Vagina (tissue), 2 donors: ENCODE measurements at regions not wholly inside any gene's neighbourhood (a gene's known extent, or its start where the extent isn't known, plus 50 kb on each side); places are given as distances from the start of the nearest gene placed in this dataset.

Experiments used
- CTCF ChIP-seq, 3 experiments: fragments of 450-650 bp in 2 of 3; fragments of 200-600 bp in 1 of 3; sonication (generic) in 1 of 3; IDR thresholded peaks; one replicate each; pipeline ENCODE4 v1.5.1; 2017 to 2019; ENCODE audit warnings: antibody characterized with exemption in 3 of 3, mild to moderate bottlenecking in 2 of 3, moderate library complexity in 2 of 3
- POLR2A ChIP-seq, 2 donors: fragments of 450-650 bp; IDR thresholded peaks; one replicate each; pipeline ENCODE4 v1.6.1; 2017; ENCODE audit warnings: antibody characterized with exemption in 2 of 2, mild to moderate bottlenecking in 2 of 2, moderate library complexity in 2 of 2
- POLR2AphosphoS5 ChIP-seq, 2 donors: sonication (generic); formaldehyde crosslinking; IDR thresholded peaks; one replicate each; pipeline ENCODE4 v1.9.0; 2017; ENCODE audit warnings: antibody characterized with exemption in 2 of 2, mild to moderate bottlenecking in 2 of 2, low read depth in 1 of 2; ENCODE audit not compliant: insufficient read depth in 1 of 2

DNA sequence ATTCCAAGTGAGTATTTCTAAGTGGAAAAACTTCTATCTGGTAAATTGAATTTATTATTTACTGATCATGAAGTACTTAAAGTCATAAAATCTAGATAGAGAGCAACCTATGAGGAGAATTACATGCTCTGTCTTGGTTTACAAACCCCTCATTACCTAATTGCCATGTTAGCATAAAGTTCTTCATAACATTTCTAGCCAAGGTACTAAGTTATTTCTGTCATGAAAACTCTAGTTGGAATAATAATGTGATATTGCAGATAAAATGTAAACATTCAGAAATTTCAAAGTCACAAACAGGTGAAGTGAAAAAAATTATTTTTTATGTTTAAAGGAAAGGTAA, 228.6 kb downstream of the TTLL7 start:
- TF ChIP-seq CTCF (IDR thresholded peaks at IDR 0.05) = no peak
- TF ChIP-seq POLR2A (IDR thresholded peaks at IDR 0.05) = no peak
- no peak for TF ChIP-seq POLR2AphosphoS5 (IDR thresholded peaks at IDR 0.05; ENCODE audit: insufficient read depth in 1 of 2, low read depth in 1 of 2)
